HEK293T (cell line): ENCODE measurements at regions not wholly inside any gene's neighbourhood (a gene's known extent, or its start where the extent isn't known, plus 50 kb on each side); places are given as distances from the start of the nearest gene placed in this dataset.

Source experiments
- ARNT ChIP-seq: fragments of 450-650 bp; IDR thresholded peaks from 2 replicates; pipeline ENCODE4 v1.6.1; 2017; ENCODE audit warnings: mild to moderate bottlenecking
- CTBP1 ChIP-seq: fragments of 450-650 bp; IDR thresholded peaks from 2 replicates; pipeline ENCODE4 v1.6.1; 2016; ENCODE audit warnings: borderline replicate concordance
- ELF4 ChIP-seq: fragments of 450-650 bp; IDR thresholded peaks from 2 replicates; pipeline ENCODE4 v1.6.1; 2017; ENCODE audit warnings: antibody characterized with exemption
- FOXM1 ChIP-seq: fragments of 450-650 bp; IDR thresholded peaks from 2 replicates; pipeline ENCODE4 v1.6.1; 2017; ENCODE audit warnings: mild to moderate bottlenecking, borderline replicate concordance
- HDGF ChIP-seq: fragments of 450-650 bp; IDR thresholded peaks from 2 replicates; pipeline ENCODE4 v1.6.1; 2017; ENCODE audit warnings: antibody characterized with exemption, borderline replicate concordance
- NFRKB ChIP-seq: fragments of 450-650 bp; IDR thresholded peaks from 2 replicates; pipeline ENCODE4 v1.6.1; 2016; ENCODE audit warnings: mild to moderate bottlenecking, moderate library complexity
- SP1 ChIP-seq: fragments of 450-650 bp; IDR thresholded peaks from 2 replicates; pipeline ENCODE4 v1.6.1; 2017
- SUZ12 ChIP-seq: fragments of 450-650 bp; IDR thresholded peaks from 2 replicates; pipeline ENCODE4 v1.6.1; 2016; ENCODE audit warnings: mild to moderate bottlenecking
- TARDBP ChIP-seq: fragments of 450-650 bp; IDR thresholded peaks from 2 replicates; pipeline ENCODE4 v1.6.1; 2016
- ZNF384 ChIP-seq: fragments of 450-650 bp; IDR thresholded peaks from 2 replicates; pipeline ENCODE4 v1.6.1; 2016
- TF ChIP-seq, protein P1 (sequence below): fragments of 450-650 bp; IDR thresholded peaks from 2 replicates; pipeline ENCODE4 v1.6.1; 2016

DNA sequence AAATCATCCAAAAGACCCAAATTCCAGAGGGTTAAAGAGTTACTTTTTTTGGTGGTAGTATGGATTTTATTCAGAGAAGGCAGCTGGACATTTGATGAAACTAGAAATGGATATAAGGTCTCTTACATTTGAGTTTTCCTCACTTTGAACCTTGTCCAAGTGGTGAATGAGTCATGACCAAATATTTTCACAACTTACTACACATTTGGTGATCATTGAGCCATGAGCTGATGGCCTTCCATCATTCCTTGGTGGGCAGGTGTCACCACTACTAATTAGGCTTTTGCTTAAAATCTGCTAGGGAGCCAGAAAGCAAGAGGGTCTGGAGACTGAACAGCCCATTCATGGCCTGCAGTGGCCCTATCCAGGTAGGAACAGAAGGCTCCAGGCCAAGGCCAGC lies 620.2 kb upstream of the INTU start:
- TF ChIP-seq TARDBP (no peak), HDGF (no peak), CTBP1 (no peak), FOXM1 (no peak), ARNT (no peak), SP1 (no peak), ZNF384 (no peak), NFRKB (no peak), SUZ12 (no peak), ELF4 (no peak)
- TF ChIP-seq, protein P1, sequence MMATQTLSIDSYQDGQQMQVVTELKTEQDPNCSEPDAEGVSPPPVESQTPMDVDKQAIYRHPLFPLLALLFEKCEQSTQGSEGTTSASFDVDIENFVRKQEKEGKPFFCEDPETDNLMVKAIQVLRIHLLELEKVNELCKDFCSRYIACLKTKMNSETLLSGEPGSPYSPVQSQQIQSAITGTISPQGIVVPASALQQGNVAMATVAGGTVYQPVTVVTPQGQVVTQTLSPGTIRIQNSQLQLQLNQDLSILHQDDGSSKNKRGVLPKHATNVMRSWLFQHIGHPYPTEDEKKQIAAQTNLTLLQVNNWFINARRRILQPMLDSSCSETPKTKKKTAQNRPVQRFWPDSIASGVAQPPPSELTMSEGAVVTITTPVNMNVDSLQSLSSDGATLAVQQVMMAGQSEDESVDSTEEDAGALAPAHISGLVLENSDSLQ: no peak
